K562 (cell line): ENCODE measurements at regions not wholly inside any gene's neighbourhood (a gene's known extent, or its start where the extent isn't known, plus 50 kb on each side); places are given as distances from the start of the nearest gene placed in this dataset.

ENCODE experiments used
- CTCF ChIP-seq, 3 experiments: IDR thresholded peaks in 2 of 3; conservative IDR thresholded peaks in 1 of 3; 2 replicates each; pipeline ENCODE4 v1.5.1; 2011 to 2012; ENCODE audit warnings: low read length in 3 of 3, mild to moderate bottlenecking in 3 of 3, control low read depth in 2 of 3, improper control_type of control experiment in 1 of 3, inconsistent platforms in 1 of 3, low read depth in 1 of 3, mixed read lengths in 1 of 3, moderate library complexity in 1 of 3; ENCODE audit not compliant: insufficient read depth in 2 of 3
- EZH2 ChIP-seq: IDR thresholded peaks from 2 replicates; pipeline ENCODE4 v1.6.1; 2012; ENCODE audit warnings: low read depth, mild to moderate bottlenecking, inconsistent platforms, low read length, borderline replicate concordance
- HNRNPUL1 ChIP-seq: fragments of 200-400 bp; formaldehyde crosslinking; IDR thresholded peaks from 2 replicates; pipeline ENCODE4 v1.6.1; 2017; ENCODE audit warnings: low read length
- ZC3H11A ChIP-seq: IDR thresholded peaks from 2 replicates; pipeline ENCODE4 v1.6.1; 2012; ENCODE audit warnings: low read depth, low read length, improper control_type of control experiment
- ZNF280B ChIP-seq: fragments of 250-450 bp; sonication (Bioruptor Pico); IDR thresholded peaks from 2 replicates; pipeline ENCODE4 v1.5.1; 2021; ENCODE audit warnings: mild to moderate bottlenecking

- no peak for TF ChIP-seq HNRNPUL1
- no peak for TF ChIP-seq ZC3H11A
- TF ChIP-seq EZH2 = no peak
- no peak for TF ChIP-seq ZNF280B (CRISPR knock-in tag)
- TF ChIP-seq CTCF (IDR thresholded peaks at IDR 0.05 in 2 of 3, conservative IDR thresholded peaks at IDR 0.05 in 1 of 3; ENCODE audit: insufficient read depth in 2 of 3, low read depth in 1 of 3, low read length in 3 of 3) = no peak
Observed at GRCh38 chr3:106542101-106542769, 673.4 kb upstream of the CBLB start.
